GM23248 (cell line): ENCODE measurements at regions not wholly inside any gene's neighbourhood (a gene's known extent, or its start where the extent isn't known, plus 50 kb on each side); places are given as distances from the start of the nearest gene placed in this dataset.

Source experiments
- DNase-seq: peaks from one replicate; pipeline ENCODE4 v3.0.0-alpha.2; 2015
- H2AFZ ChIP-seq: fragments of 200-600 bp; sonication (generic); 2 replicates; pipeline ENCODE4 v1.6.1; 2016; ENCODE audit warnings: antibody characterized with exemption
- H3F3A ChIP-seq: fragments of 200-600 bp; sonication (generic); 2 replicates; pipeline ENCODE4 v1.6.1; 2016; ENCODE audit warnings: mild to moderate bottlenecking, antibody characterized with exemption, mixed run types; ENCODE audit not compliant: insufficient read depth
- H3K27ac ChIP-seq: fragments of 200-600 bp; sonication (generic); 2 replicates; pipeline ENCODE4 v1.5.1; 2016; ENCODE audit warnings: mild to moderate bottlenecking
- H3K27me3 ChIP-seq: fragments of 200-600 bp; sonication (generic); replicated peaks from 2 replicates; pipeline ENCODE4 v1.6.1; 2016; ENCODE audit warnings: mild to moderate bottlenecking; ENCODE audit not compliant: insufficient read depth
- H3K36me3 ChIP-seq: fragments of 200-600 bp; sonication (generic); 2 replicates; pipeline ENCODE4 v1.6.1; 2016; ENCODE audit warnings: low read depth, mild to moderate bottlenecking
- H3K4me1 ChIP-seq: fragments of 200-600 bp; sonication (generic); 2 replicates; pipeline ENCODE4 v1.6.1; 2016; ENCODE audit warnings: mild to moderate bottlenecking; ENCODE audit not compliant: insufficient read depth
- H3K4me2 ChIP-seq: fragments of 200-600 bp; sonication (generic); one replicate; pipeline ENCODE4 v1.6.1; 2016; ENCODE audit warnings: mild to moderate bottlenecking; ENCODE audit not compliant: unreplicated experiment
- H3K4me3 ChIP-seq: fragments of 200-600 bp; sonication (generic); 2 replicates; pipeline ENCODE4 v1.5.1; 2016; ENCODE audit warnings: mild to moderate bottlenecking
- H3K79me2 ChIP-seq: fragments of 200-600 bp; sonication (generic); 2 replicates; pipeline ENCODE4 v1.6.1; 2016; ENCODE audit warnings: mild to moderate bottlenecking; ENCODE audit not compliant: insufficient read depth
- H3K9ac ChIP-seq: fragments of 200-600 bp; sonication (generic); 2 replicates; pipeline ENCODE4 v1.6.1; 2016; ENCODE audit warnings: mild to moderate bottlenecking
- H3K9me2 ChIP-seq: fragments of 200-600 bp; sonication (generic); 2 replicates; pipeline ENCODE4 v1.6.1; 2016; ENCODE audit warnings: mixed run types, mild to moderate bottlenecking, moderate library complexity; ENCODE audit not compliant: insufficient read depth
- H3K9me3 ChIP-seq: fragments of 200-600 bp; sonication (generic); one replicate; pipeline ENCODE4 v1.6.1; 2017; ENCODE audit warnings: low read depth
- H4K20me1 ChIP-seq: fragments of 200-600 bp; sonication (generic); 2 replicates; pipeline ENCODE4 v1.6.0; 2016; ENCODE audit not compliant: insufficient read depth
- EZH2 ChIP-seq: fragments of 200-600 bp; sonication (generic); IDR thresholded peaks from 2 replicates; pipeline ENCODE4 v1.6.1; 2018; ENCODE audit warnings: antibody characterized with exemption, mild to moderate bottlenecking; ENCODE audit not compliant: insufficient read depth, poor library complexity, severe bottlenecking
- EZH2phosphoT487 ChIP-seq: fragments of 200-600 bp; sonication (generic); IDR thresholded peaks from 2 replicates; pipeline ENCODE4 v1.6.1; 2018; ENCODE audit warnings: antibody characterized with exemption, moderate library complexity, mild to moderate bottlenecking, low read depth; ENCODE audit not compliant: insufficient read depth
- WGBS, 2 experiments: methylation state at CpG; one replicate each; pipeline ENCODE4 v1.1.6; 2015 to 2017; ENCODE audit warnings: low lambda C conversion rate in 2 of 2, low coverage in 1 of 2; ENCODE audit errors: missing lambda C conversion rate in 2 of 2; 5-methylcytosine and 5-hydroxymethylcytosine counted together
- in situ Hi-C: fragments of 300-500 bp; cut with MboI; formaldehyde crosslinking; loops from 2 replicates; pipeline ENCODE4 v1.15.0; 2020

DNA sequence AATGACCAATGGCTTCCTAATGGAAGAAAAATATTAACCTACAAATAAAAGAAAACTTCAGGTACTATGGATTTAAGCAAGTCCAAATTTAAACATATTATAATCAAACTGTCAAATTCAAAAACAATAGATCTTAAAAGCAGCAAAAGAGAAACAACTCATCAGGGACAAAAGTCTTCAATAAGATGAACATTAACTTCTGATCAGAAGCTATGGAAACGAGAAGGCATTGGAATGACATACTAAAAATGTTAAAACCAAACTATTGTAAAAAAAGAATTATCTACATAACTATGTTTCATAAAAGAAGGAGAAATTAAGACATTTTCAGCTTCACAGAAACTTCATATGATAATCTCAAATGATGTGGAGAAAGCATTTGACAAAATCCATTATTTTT is 334.7 kb downstream of the ANKRD7 start:
- TF ChIP-seq EZH2phosphoT487 (no peak), EZH2 (no peak)
- H3K4me2 ChIP-seq, result no peak overlapping the region
- H3K9me2 ChIP-seq, result no peaks in the 10 kb centered on the region
- H4K20me1 ChIP-seq, result no peaks in the 10 kb centered on the region
- H2AFZ ChIP-seq, result no peak overlapping the region
- H3K4me3 ChIP-seq, result no peak overlapping the region
- peaks cover 15% of the 10 kb centered on the region for H3K9me3 ChIP-seq
- in situ Hi-C loops, result no loop called here
- H3F3A ChIP-seq, result no peaks in the 10 kb centered on the region
- H3K4me1 ChIP-seq, result no peaks in the 10 kb centered on the region
- H3K27ac ChIP-seq, result no peak overlapping the region
- H3K27me3 ChIP-seq, result no peaks in the 10 kb centered on the region
- H3K9ac ChIP-seq, result no peak overlapping the region
- no peaks in the 10 kb centered on the region for H3K36me3 ChIP-seq
- H3K79me2 ChIP-seq, result no peaks in the 10 kb centered on the region
- WGBS, 2 experiments, result 6 to 15% methylated on average over 1 of the region's 1 CpG
- no peak for DNase-seq

GRCh38 chr7:118563311-118563710 is 338.8 kb downstream of the ANKRD7 start:
- H3F3A ChIP-seq, result no peaks in the 10 kb centered on the region
- TF ChIP-seq EZH2 (no peak), EZH2phosphoT487 (no peak)
- in situ Hi-C loops, result no loop called here
- no peaks in the 10 kb centered on the region for H3K79me2 ChIP-seq
- H3K27me3 ChIP-seq, result no peaks in the 10 kb centered on the region
- H2AFZ ChIP-seq, result no peak overlapping the region
- WGBS, 2 experiments, result 2 to 7% methylated on average over 2 of the region's 2 CpGs
- no peaks in the 10 kb centered on the region for H4K20me1 ChIP-seq
- H3K27ac ChIP-seq, result no peak overlapping the region
- no peak overlapping the region for H3K4me2 ChIP-seq
- H3K36me3 ChIP-seq, result no peaks in the 10 kb centered on the region
- no peak overlapping the region for H3K4me3 ChIP-seq
- peaks cover 15% of the 10 kb centered on the region for H3K9me3 ChIP-seq
- no peak for DNase-seq
- H3K9me2 ChIP-seq, result no peaks in the 10 kb centered on the region
- H3K4me1 ChIP-seq, result no peaks in the 10 kb centered on the region
- H3K9ac ChIP-seq, result no peak overlapping the region

- no peak for DNase-seq
- TF ChIP-seq EZH2, result no peak
- TF ChIP-seq EZH2phosphoT487, result no peak
- Histone ChIP-seq H3F3A (no peaks in the 10 kb centered on the region), H3K79me2 (no peaks in the 10 kb centered on the region), H3K9me2 (no peaks in the 10 kb centered on the region), H4K20me1 (no peaks in the 10 kb centered on the region), H3K4me3 (no peak overlapping the region), H3K27ac (no peak overlapping the region), H3K4me2 (no peak overlapping the region), H2AFZ (no peak overlapping the region), H3K36me3 (no peaks in the 10 kb centered on the region), H3K4me1 (no peaks in the 10 kb centered on the region), H3K27me3 (no peaks in the 10 kb centered on the region), H3K9ac (no peak overlapping the region), H3K9me3 (no peaks in the 10 kb centered on the region)
- in situ Hi-C loops, result no loop called here
- 2 to 4% methylated on average over 1 of the region's 1 CpG for WGBS, 2 experiments
Observed at GRCh38 chr7:118572604-118573003, 348.1 kb downstream of the ANKRD7 start.

GRCh38 chr7:118573085-118573484 is 348.6 kb downstream of the ANKRD7 start:
- TF ChIP-seq EZH2 (no peak), EZH2phosphoT487 (no peak)
- Histone ChIP-seq H3K4me3 (no peak overlapping the region), H3K4me2 (no peak overlapping the region), H3F3A (no peaks in the 10 kb centered on the region), H3K4me1 (no peaks in the 10 kb centered on the region), H2AFZ (no peak overlapping the region), H3K27me3 (no peaks in the 10 kb centered on the region), H3K9ac (no peak overlapping the region), H3K79me2 (no peaks in the 10 kb centered on the region), H4K20me1 (no peaks in the 10 kb centered on the region), H3K27ac (no peak overlapping the region), H3K9me3 (no peaks in the 10 kb centered on the region), H3K36me3 (no peaks in the 10 kb centered on the region), H3K9me2 (no peaks in the 10 kb centered on the region)
- in situ Hi-C loops, result no loop called here
- no peak for DNase-seq
- 21% methylated on average over 5 of the region's 5 CpGs for WGBS, 2 experiments

DNA sequence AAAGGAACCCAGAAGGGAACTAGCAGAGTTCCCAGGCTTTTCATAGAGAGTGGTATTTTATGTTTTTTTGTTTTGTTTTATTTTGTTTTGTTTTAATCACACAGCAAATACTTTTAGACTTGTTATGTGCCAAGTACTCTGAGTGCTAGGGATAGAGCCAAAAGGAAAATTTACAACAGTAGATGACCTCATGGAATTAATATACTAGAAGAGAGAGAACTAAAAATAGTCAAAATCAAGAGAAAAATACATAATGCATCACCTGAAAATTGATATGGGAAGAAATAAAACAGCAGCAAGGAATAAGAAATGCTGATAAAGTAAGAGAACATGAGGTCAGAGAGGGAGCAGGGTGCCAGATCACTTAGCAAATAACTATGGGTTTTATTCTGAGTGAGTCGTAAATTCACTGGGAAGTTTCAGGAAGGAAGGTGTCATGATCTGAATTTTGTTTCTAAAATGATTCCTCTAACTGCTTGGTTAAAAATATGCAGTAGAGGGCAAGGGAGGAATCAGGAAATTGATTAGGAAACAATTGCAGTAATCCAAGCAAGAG is 351.0 kb downstream of the ANKRD7 start:
- Histone ChIP-seq H3K27ac (no peak overlapping the region), H3K9me3 (no peaks in the 10 kb centered on the region), H3K9me2 (no peaks in the 10 kb centered on the region), H3K36me3 (no peaks in the 10 kb centered on the region), H2AFZ (no peak overlapping the region), H4K20me1 (no peaks in the 10 kb centered on the region), H3F3A (no peaks in the 10 kb centered on the region), H3K4me2 (no peak overlapping the region), H3K27me3 (no peaks in the 10 kb centered on the region), H3K4me3 (no peak overlapping the region), H3K9ac (no peak overlapping the region), H3K4me1 (no peaks in the 10 kb centered on the region), H3K79me2 (no peaks in the 10 kb centered on the region)
- WGBS, 2 experiments, result 11 to 14% methylated on average over 1 of the region's 1 CpG
- TF ChIP-seq EZH2, result no peak
- TF ChIP-seq EZH2phosphoT487, result no peak
- DNase-seq, result no peak
- in situ Hi-C loops, result no loop called here
